DND-41 (cell line): ENCODE measurements at regions not wholly inside any gene's neighbourhood (a gene's known extent, or its start where the extent isn't known, plus 50 kb on each side); places are given as distances from the start of the nearest gene placed in this dataset.
"Not testable (repeated sequence)": the region's sequence is repeated elsewhere in the genome, so short reads cannot be mapped to it uniquely, and the experiment has no call there.

Experiments
- ATAC-seq: fragments of 200-7000 bp; cut with Tn5 transposase; 3 replicates; pipeline ENCODE4 v1.9.1; 2021; ENCODE audit warnings: low read depth; ENCODE audit not compliant: insufficient read depth
- DNase-seq: peaks from one replicate; pipeline ENCODE4 v3.0.0-alpha.2; 2020
- H2AFZ ChIP-seq: 2 replicates; pipeline ENCODE4 v1.6.0; 2012; ENCODE audit warnings: low read depth, low read length
- H3K27ac ChIP-seq: 2 replicates; pipeline ENCODE4 v1.5.1; 2012; ENCODE audit warnings: low read length, inconsistent platforms
- H3K27me3 ChIP-seq: fragments of 200-600 bp; sonication (generic); 2 replicates; pipeline ENCODE4 v1.6.0; 2012; ENCODE audit warnings: low read length, mild to moderate bottlenecking, inconsistent platforms; ENCODE audit not compliant: insufficient read depth, poor library complexity
- H3K36me3 ChIP-seq: 2 replicates; pipeline ENCODE4 v1.5.1; 2012; ENCODE audit warnings: low read length, inconsistent platforms; ENCODE audit not compliant: insufficient read depth
- H3K4me1 ChIP-seq: 2 replicates; pipeline ENCODE4 v1.5.1; 2012; ENCODE audit warnings: mild to moderate bottlenecking, low read length; ENCODE audit not compliant: insufficient read depth
- H3K4me2 ChIP-seq: 2 replicates; pipeline ENCODE4 v1.6.0; 2012; ENCODE audit warnings: mild to moderate bottlenecking, moderate library complexity, low read length, inconsistent platforms; ENCODE audit not compliant: insufficient read depth
- H3K4me3 ChIP-seq, 2 experiments: fragments of 200-600 bp in 1 of 2; shearing (Covaris generic) in 1 of 2; 2 replicates each; pipeline ENCODE4 v1.5.1; 2012 to 2016; ENCODE audit warnings: inconsistent platforms in 2 of 2, low read length in 2 of 2, mild to moderate bottlenecking in 2 of 2, low read depth in 1 of 2, moderate library complexity in 1 of 2
- H3K79me2 ChIP-seq: 2 replicates; pipeline ENCODE4 v1.6.0; 2012; ENCODE audit warnings: low read length, inconsistent platforms; ENCODE audit not compliant: insufficient read depth
- H3K9ac ChIP-seq: 2 replicates; pipeline ENCODE4 v1.6.0; 2012; ENCODE audit warnings: low read depth, mild to moderate bottlenecking, inconsistent platforms, low read length, moderate library complexity
- H3K9me3 ChIP-seq: 2 replicates; pipeline ENCODE4 v1.5.1; 2012; ENCODE audit warnings: low read length, moderate library complexity, mild to moderate bottlenecking, inconsistent platforms; ENCODE audit not compliant: insufficient read depth, severe bottlenecking
- H4K20me1 ChIP-seq: 2 replicates; pipeline ENCODE4 v1.6.0; 2012; ENCODE audit warnings: low read length; ENCODE audit not compliant: insufficient read depth
- CTCF ChIP-seq: IDR thresholded peaks from 2 replicates; pipeline ENCODE4 v1.5.1; 2012; ENCODE audit warnings: borderline replicate concordance, low read length, moderate library complexity, mild to moderate bottlenecking; ENCODE audit not compliant: poor library complexity, severe bottlenecking; ENCODE audit errors: extremely low read depth
- EZH2 ChIP-seq: IDR thresholded peaks from 3 replicates; pipeline ENCODE4 v1.6.1; 2012; ENCODE audit warnings: borderline replicate concordance, low read depth, mild to moderate bottlenecking, moderate library complexity, low read length, inconsistent platforms; ENCODE audit not compliant: severe bottlenecking

DNA sequence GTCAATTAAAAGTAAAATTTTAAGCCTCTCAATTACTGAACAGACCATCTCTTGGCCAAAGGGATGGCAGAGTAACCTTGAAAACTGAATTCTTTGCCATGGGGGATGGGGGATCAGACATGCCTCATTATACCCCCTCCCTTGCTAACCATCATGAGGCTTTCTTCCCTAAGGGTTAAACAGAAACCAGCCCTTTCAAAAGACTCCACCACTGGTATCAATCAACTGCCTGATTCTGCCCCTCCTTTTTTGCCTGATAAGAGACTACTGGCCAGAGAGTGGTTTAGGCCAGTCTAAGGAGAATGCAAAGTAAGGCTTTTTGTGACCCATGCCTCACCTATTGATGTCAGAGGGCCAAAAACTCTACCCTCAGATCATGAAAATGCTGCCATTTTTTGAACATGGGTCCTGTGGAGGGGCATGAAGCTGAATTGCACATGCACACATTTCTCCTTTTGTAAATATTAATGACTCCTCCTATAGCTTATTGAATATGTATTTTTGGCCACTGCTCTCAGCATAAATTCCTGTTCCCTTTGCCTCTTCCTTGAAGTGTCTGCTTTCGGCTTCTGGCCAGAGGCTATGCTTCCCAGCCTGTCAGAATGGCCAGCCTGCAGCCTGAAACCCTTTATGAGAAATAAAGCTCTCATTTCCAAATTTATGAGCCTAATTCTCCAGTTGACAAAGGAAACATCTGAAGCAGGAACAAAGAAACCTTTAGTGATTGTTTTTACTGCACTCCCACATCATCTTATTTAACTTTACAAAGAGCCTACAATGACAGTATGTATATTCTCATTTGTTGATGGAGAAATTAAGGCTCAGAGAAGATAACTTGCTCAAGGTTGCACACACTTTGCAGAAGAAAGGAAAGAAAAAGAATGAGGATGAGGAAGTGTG is 270.7 kb upstream of the CELF4 start:
- no peaks in the 10 kb centered on the region for H3K9me3 ChIP-seq
- no peak overlapping the region for H2AFZ ChIP-seq
- no peaks in the 10 kb centered on the region for H4K20me1 ChIP-seq
- no peaks in the 10 kb centered on the region for H3K27me3 ChIP-seq
- H3K27ac ChIP-seq = no peak overlapping the region
- no peaks in the 10 kb centered on the region for H3K36me3 ChIP-seq
- H3K4me1 ChIP-seq = no peaks in the 10 kb centered on the region
- DNase-seq = no peak
- H3K4me2 ChIP-seq = no peak overlapping the region
- TF ChIP-seq CTCF (no peak), EZH2 (no peak)
- no peaks in the 10 kb centered on the region for H3K79me2 ChIP-seq
- no peak for ATAC-seq
- H3K9ac ChIP-seq = no peak overlapping the region
- no peak overlapping the region for H3K4me3 ChIP-seq

DNA sequence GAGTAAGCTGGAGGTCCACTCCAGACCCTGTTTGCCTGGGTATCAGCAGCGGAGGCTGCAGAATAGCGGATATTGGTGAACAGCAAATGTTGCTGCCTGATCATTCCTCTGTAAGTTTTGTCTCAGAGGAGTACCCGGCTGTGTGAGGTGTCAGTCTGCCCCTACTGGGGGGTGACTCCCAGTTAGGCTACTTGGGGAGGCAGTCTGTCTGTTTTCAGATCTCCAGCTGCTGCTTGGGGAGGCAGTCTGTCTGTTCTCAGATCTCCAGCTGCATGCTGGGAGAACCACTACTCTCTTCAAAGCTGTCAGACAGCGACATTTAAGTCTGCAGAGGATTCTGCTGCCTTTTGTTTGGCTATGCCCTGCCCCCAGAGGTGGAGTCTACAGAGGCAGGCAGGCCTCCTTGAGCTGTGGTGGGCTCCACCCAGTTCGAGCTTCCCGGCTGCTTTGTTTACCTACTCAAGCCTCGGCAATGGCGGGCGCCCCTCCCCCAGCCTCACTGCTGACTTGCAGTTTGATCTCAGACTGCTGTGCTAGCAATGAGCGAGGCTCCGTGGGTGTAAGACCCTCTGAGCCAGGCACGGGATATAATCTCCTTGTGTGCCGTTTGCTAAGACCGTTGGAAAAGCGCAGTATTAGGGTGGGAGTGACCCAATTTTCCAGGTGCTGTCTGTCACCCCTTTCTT is 266.6 kb upstream of the CELF4 start:
- H3K4me2 ChIP-seq, H3K36me3 ChIP-seq, H4K20me1 ChIP-seq, DNase-seq, H3K4me1 ChIP-seq, H3K79me2 ChIP-seq, H3K27ac ChIP-seq, ATAC-seq, H2AFZ ChIP-seq, H3K9me3 ChIP-seq, H3K27me3 ChIP-seq, H3K4me3 ChIP-seq, H3K9ac ChIP-seq: not testable (repeated sequence)

DNA sequence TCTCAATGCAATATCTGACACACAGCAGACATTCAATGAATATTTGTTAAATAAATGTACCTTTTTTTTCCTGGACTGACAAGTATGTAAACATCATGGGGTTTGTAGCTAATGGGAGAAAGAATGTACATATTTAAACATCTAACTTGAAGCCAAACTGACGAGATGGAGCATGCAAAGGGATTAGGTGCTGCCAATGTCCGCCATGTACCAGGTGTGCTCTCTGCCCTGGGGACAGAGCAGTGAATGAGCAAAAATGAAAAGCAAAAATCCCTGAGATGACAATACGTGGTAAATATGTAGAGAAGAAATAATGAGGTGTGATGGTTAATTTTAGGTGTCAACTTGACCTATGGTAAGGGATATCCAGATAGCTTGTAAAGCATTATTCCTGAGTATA is 247.4 kb upstream of the CELF4 start:
- H3K27me3 ChIP-seq = no peaks in the 10 kb centered on the region
- no peak for ATAC-seq
- no peak overlapping the region for H2AFZ ChIP-seq
- H3K27ac ChIP-seq = no peak overlapping the region
- H3K9ac ChIP-seq = no peak overlapping the region
- no peak for DNase-seq
- no peaks in the 10 kb centered on the region for H4K20me1 ChIP-seq
- H3K4me3 ChIP-seq = no peak overlapping the region
- no peaks in the 10 kb centered on the region for H3K9me3 ChIP-seq
- no peaks in the 10 kb centered on the region for H3K4me1 ChIP-seq
- no peak for TF ChIP-seq EZH2
- TF ChIP-seq CTCF = no peak
- H3K79me2 ChIP-seq = no peaks in the 10 kb centered on the region
- no peaks in the 10 kb centered on the region for H3K36me3 ChIP-seq
- H3K4me2 ChIP-seq = no peak overlapping the region

DNA sequence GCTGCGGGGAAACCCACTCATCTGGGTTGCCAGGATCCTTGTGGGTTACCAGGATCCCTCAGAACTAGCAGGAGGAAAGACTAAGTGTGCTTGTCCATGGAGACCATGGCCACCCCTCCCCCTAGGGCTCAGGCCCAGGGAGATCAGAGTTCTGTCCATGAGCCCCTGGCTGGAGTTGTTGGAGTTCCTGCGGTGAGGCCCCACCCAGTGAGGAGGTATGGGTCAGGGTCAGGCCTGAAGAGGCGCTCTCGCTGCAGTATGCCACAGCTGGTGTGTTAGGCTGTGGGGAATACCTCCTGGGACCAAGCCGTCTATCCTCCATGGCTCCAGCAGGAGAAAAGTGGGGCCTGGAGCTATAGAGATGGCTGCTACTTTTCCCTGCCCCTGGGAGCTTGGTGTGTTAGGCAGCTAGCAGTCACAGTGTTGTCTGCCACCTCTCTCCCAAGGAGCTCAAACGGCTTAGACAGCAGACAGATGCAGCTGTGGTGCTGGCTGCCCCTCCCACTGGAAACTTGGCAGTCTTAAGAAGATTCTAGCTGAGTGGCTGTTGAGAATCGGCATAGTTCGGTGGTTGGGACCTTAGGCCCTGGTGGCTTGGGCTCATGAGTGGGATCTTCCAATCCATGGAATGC is 240.3 kb upstream of the CELF4 start:
- ATAC-seq = no peak
- no peak for DNase-seq
- H3K9me3 ChIP-seq = no peaks in the 10 kb centered on the region

More for the DNA sequence above, 240.3 kb upstream of the CELF4 start:
- H3K36me3 ChIP-seq = no peaks in the 10 kb centered on the region
- H4K20me1 ChIP-seq = no peaks in the 10 kb centered on the region
- H3K9ac ChIP-seq = no peak overlapping the region
- no peak overlapping the region for H3K4me2 ChIP-seq
- TF ChIP-seq CTCF (no peak), EZH2 (no peak)
- H3K27me3 ChIP-seq = no peaks in the 10 kb centered on the region
- H3K4me1 ChIP-seq = no peaks in the 10 kb centered on the region
- no peaks in the 10 kb centered on the region for H3K79me2 ChIP-seq
- no peak overlapping the region for H3K27ac ChIP-seq
- H3K4me3 ChIP-seq = no peak overlapping the region
- no peak overlapping the region for H2AFZ ChIP-seq
